ENCODE measurements at regions not wholly inside any gene's neighbourhood (a gene's known extent, or its start where the extent isn't known, plus 50 kb on each side); places are given as distances from the start of the nearest gene placed in this dataset.

- no peak overlapping the region for H2AK5ac ChIP-seq (ENCODE audit: low read depth, low read length)
- POLR2A ChIA-PET (ENCODE audit: partially characterized antibody), result no interaction called here
- 94% methylated on average over 2 of the region's 2 CpGs; no CpG with 5 or more reads in 1 of the 2 experiments for WGBS, 2 experiments (ENCODE audit: extremely low coverage in 1 of 2, insufficient coverage in 1 of 2, insufficient read length in 1 of 2, insufficient replicate concordance in 2 of 2, low coverage in 1 of 2, low lambda C conversion rate in 2 of 2, missing lambda C conversion rate in 1 of 2)
- TF ChIP-seq CHD1 (IDR thresholded peaks at IDR 0.05; ENCODE audit: low read depth, low read length) (no peak), RBBP5 (IDR thresholded peaks at IDR 0.05; ENCODE audit: borderline replicate concordance, low read depth, low read length) (no peak), BACH1 (IDR thresholded peaks at IDR 0.05; ENCODE audit: low read length) (no peak), SRF (IDR thresholded peaks at IDR 0.05; ENCODE audit: low read depth, low read length) (no peak), YY1 (IDR thresholded peaks at IDR 0.05; ENCODE audit: low read depth, low read length) (no peak), MAFK (IDR thresholded peaks at IDR 0.05; ENCODE audit: low read depth, low read length) (no peak), TCF12 (IDR thresholded peaks at IDR 0.05; ENCODE audit: low read depth, low read length) (no peak), ATF3 (IDR thresholded peaks at IDR 0.05; ENCODE audit: insufficient read depth, low read depth, low read length) (no peak), BRCA1 (IDR thresholded peaks at IDR 0.05; ENCODE audit: low read depth, low read length) (no peak), POLR2A (IDR thresholded peaks at IDR 0.05; ENCODE audit: control extremely low read depth in 1 of 2, low read depth in 2 of 2, low read length in 2 of 2) (no peak), RAD21 (IDR thresholded peaks at IDR 0.05 in 1 of 2, conservative IDR thresholded peaks at IDR 0.05 in 1 of 2; ENCODE audit: low read depth in 2 of 2, low read length in 2 of 2) (no peak), CTCF (IDR thresholded peaks at IDR 0.05; ENCODE audit: control extremely low read depth in 1 of 3, insufficient read depth in 1 of 3, low read depth in 1 of 3, low read length in 3 of 3) (no peak), EGR1 (IDR thresholded peaks at IDR 0.05; ENCODE audit: borderline replicate concordance, low read depth, low read length) (no peak)
Measured at GRCh38 chr5:35440409-35440808, 177.3 kb upstream of the SPEF2 start.

More at GRCh38 chr5:35440409-35440808, 177.3 kb upstream of the SPEF2 start:
- H2BK12ac ChIP-seq (ENCODE audit: low read depth, low read length), result no peak overlapping the region
- H3K79me1 ChIP-seq (ENCODE audit: low read depth, low read length), result no peaks in the 10 kb centered on the region
- no peak overlapping the region for H3K18ac ChIP-seq (ENCODE audit: extremely low read depth, low read length)
- no peak for FAIRE-seq
- no peak overlapping the region for H2BK15ac ChIP-seq (ENCODE audit: low read length)
- H3K36me3 ChIP-seq (ENCODE audit: control insufficient read depth in 2 of 4, insufficient read depth in 4 of 4, low read length in 3 of 4), result no peaks in the 10 kb centered on the region
- H3K4me3 ChIP-seq (ENCODE audit: extremely low read depth in 1 of 4, insufficient read depth in 2 of 4, low read depth in 3 of 4, low read length in 4 of 4), result no peak overlapping the region
- H3K4ac ChIP-seq (replicated peaks; ENCODE audit: insufficient read length, low read depth, low read length), result no peak overlapping the region
- H3K79me2 ChIP-seq (ENCODE audit: control insufficient read depth in 1 of 2, insufficient read depth in 2 of 2, low read length in 2 of 2), result no peaks in the 10 kb centered on the region
- CTCF ChIA-PET (ENCODE audit: partially characterized antibody), result no interaction called here
- no peaks in the 10 kb centered on the region for H3K27me3 ChIP-seq (replicated peaks in 1 of 4; ENCODE audit: control insufficient read depth in 3 of 4, extremely low read depth in 1 of 4, insufficient read depth in 3 of 4, low read length in 3 of 4)
- no peaks in the 10 kb centered on the region for H4K20me1 ChIP-seq (replicated peaks in 1 of 2; ENCODE audit: control insufficient read depth in 1 of 2, insufficient read depth in 2 of 2, low read length in 2 of 2)
- H3K9me3 ChIP-seq (ENCODE audit: insufficient read depth in 2 of 2, low read depth in 1 of 2, low read length in 1 of 2), result no peaks in the 10 kb centered on the region
- H2BK5ac ChIP-seq (ENCODE audit: low read depth, low read length), result no peak overlapping the region
- no peak overlapping the region for H2AFZ ChIP-seq (ENCODE audit: low read length)
- H4K8ac ChIP-seq (ENCODE audit: extremely low read depth, insufficient read depth, low read length), result no peak overlapping the region
- H3K4me2 ChIP-seq (ENCODE audit: insufficient read depth in 1 of 2, low read depth in 2 of 2, low read length in 2 of 2), result no peak overlapping the region
- H3K23me2 ChIP-seq (ENCODE audit: low read depth, low read length), result no peaks in the 10 kb centered on the region
- no peak for DNase-seq (ENCODE audit: low read depth in 1 of 2, low spot score in 2 of 2)
- H4K91ac ChIP-seq (replicated peaks; ENCODE audit: insufficient read length, low read length), result no peak overlapping the region
- no peak overlapping the region for H3K14ac ChIP-seq (ENCODE audit: insufficient read length)
- H4K5ac ChIP-seq (ENCODE audit: insufficient read length, low read depth, low read length), result no peak overlapping the region
- H3K9ac ChIP-seq (replicated peaks in 1 of 4; ENCODE audit: extremely low read depth in 1 of 4, low read depth in 3 of 4, low read length in 3 of 4), result no peak overlapping the region
- H3K23ac ChIP-seq (ENCODE audit: insufficient read length), result no peak overlapping the region
- no peak overlapping the region for H3K56ac ChIP-seq (replicated peaks; ENCODE audit: insufficient read length, low read depth, low read length)
- no peak overlapping the region for H2BK120ac ChIP-seq (replicated peaks; ENCODE audit: low read depth, low read length)
- no peak overlapping the region for H3K27ac ChIP-seq (ENCODE audit: low read depth, low read length)
- H3K4me1 ChIP-seq (replicated peaks in 1 of 4; ENCODE audit: control insufficient read depth in 3 of 4, insufficient read depth in 4 of 4, low read length in 3 of 4), result no peaks in the 10 kb centered on the region
- H2BK20ac ChIP-seq (ENCODE audit: low read length), result no peak overlapping the region

Measured in H1 (cell line).